ENCODE measurements at regions not wholly inside any gene's neighbourhood (a gene's known extent, or its start where the extent isn't known, plus 50 kb on each side); places are given as distances from the start of the nearest gene placed in this dataset.
A peak's percentile ranks its signal among the peaks of the same experiment; 100 is the strongest.

DNA sequence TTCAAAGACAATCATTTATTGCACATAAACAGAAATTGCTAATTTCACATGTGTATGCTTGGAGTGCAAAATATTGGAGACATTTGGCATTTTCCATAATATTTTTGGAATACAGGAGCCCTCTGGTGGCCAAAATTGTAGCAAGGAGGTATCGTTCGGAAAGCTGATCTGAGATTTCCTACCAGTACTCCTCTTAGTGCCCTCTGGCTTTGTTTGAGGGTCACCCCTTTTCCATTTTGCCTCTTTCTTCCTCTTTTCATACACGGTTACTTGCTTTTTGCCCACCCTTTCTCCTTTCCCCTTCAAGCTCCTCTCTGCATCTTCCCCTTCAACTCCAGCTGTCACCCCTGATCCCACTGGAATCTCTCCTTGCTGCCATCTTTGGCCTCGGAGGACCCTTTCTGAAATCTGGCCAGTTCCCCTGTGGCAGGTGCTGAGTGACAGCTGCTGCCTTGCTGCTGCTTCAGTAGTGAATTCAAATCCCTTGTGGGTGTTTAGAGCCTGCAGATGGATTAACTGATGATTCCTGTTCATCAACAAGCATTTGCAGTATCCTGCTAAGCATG is 164.6 kb upstream of the PARP11 start:
- peaks cover 11% of the 10 kb centered on the region for H3K27me3 ChIP-seq (ENCODE audit: control insufficient read depth, insufficient read depth, low read length)
- POLR2A ChIA-PET: no interaction called here
- no peaks in the 10 kb centered on the region for H3K36me3 ChIP-seq (ENCODE audit: control insufficient read depth, insufficient read depth, low read length)
- TF ChIP-seq, protein P1, sequence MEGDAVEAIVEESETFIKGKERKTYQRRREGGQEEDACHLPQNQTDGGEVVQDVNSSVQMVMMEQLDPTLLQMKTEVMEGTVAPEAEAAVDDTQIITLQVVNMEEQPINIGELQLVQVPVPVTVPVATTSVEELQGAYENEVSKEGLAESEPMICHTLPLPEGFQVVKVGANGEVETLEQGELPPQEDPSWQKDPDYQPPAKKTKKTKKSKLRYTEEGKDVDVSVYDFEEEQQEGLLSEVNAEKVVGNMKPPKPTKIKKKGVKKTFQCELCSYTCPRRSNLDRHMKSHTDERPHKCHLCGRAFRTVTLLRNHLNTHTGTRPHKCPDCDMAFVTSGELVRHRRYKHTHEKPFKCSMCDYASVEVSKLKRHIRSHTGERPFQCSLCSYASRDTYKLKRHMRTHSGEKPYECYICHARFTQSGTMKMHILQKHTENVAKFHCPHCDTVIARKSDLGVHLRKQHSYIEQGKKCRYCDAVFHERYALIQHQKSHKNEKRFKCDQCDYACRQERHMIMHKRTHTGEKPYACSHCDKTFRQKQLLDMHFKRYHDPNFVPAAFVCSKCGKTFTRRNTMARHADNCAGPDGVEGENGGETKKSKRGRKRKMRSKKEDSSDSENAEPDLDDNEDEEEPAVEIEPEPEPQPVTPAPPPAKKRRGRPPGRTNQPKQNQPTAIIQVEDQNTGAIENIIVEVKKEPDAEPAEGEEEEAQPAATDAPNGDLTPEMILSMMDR (IDR thresholded peaks at IDR 0.05; ENCODE audit: insufficient read depth, low read depth, low read length): peak; percentile 72
- CTCF ChIA-PET: interaction anchor here (0.6 to 18.6 kb wide), 19 partner anchors 12 to 737 kb away, joined by 3 to 392 read pairs (median 4); no protein-coding TSS in a partner anchor
- no peak for DNase-seq (ENCODE audit: low read depth)
- no peak overlapping the region for H3K4me3 ChIP-seq (ENCODE audit: low read depth, low read length)

DNA sequence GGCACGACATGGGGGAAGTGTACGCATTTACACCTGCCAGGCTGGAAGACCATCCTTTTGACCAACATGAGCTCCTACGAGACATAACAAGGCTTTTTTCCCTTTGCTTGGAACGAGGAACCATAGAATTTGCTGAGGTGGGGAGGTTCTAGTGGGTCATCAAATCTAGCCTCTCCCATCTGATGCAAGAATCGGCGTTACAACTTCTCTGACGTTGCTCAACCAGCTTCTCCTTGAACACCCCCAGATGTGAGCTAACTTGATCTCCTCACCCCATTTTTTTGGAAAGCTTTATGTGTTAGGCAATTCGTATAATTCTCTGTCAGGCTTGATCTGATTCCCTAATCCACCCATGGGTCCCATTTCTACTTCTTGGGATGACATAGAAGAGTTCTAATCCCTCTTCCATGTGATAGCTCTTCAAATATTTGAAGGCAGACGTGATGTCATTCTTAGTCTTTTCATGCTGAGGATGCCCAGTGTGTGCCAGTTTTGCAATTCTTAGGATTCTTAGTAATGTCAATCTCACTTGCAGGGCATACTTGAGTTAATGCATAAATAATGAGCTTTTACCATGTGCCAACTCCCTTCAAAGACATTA is 163.6 kb upstream of the PARP11 start:
- POLR2A ChIA-PET: no interaction called here
- H3K4me3 ChIP-seq (ENCODE audit: low read depth, low read length): no peak overlapping the region
- no peak for DNase-seq (ENCODE audit: low read depth)
- peaks cover 11% of the 10 kb centered on the region for H3K27me3 ChIP-seq (ENCODE audit: control insufficient read depth, insufficient read depth, low read length)
- TF ChIP-seq, protein P1 (IDR thresholded peaks at IDR 0.05; ENCODE audit: insufficient read depth, low read depth, low read length): no peak
- no peaks in the 10 kb centered on the region for H3K36me3 ChIP-seq (ENCODE audit: control insufficient read depth, insufficient read depth, low read length)
- CTCF ChIA-PET: interaction anchor here (0.6 to 18.6 kb wide), 11 partner anchors 10 to 240 kb away, joined by 3 to 392 read pairs (median 7); no protein-coding TSS in a partner anchor

DNA sequence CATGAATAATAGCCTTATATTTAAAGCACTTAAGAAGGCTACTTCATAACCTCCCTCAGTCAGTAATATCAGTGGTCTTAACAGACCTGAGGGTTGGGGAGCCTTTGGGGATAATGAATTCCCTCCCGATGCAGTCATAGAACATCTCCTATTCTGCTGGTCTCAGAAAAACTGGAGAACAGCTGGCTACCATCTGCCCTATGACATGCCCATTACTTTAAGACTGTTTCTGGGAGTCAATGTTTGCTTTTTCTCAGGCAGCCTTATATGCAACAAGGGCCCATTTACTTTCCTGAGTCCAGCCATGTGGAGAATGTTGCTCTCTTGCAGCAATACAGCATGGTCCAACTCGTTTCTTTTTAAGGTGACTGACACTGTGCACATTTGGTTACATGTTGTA is 161.7 kb upstream of the PARP11 start:
- H3K36me3 ChIP-seq (ENCODE audit: control insufficient read depth, insufficient read depth, low read length): no peaks in the 10 kb centered on the region
- DNase-seq (ENCODE audit: low read depth): no peak
- CTCF ChIA-PET: interaction anchor here (2.3 to 18.6 kb wide), 4 partner anchors 26 to 242 kb away, joined by 11 to 392 read pairs (median 58); no protein-coding TSS in a partner anchor
- POLR2A ChIA-PET: no interaction called here
- no peak overlapping the region for H3K4me3 ChIP-seq (ENCODE audit: low read depth, low read length)
- TF ChIP-seq, protein P1 (IDR thresholded peaks at IDR 0.05; ENCODE audit: insufficient read depth, low read depth, low read length): no peak
- peaks cover 11% of the 10 kb centered on the region for H3K27me3 ChIP-seq (ENCODE audit: control insufficient read depth, insufficient read depth, low read length)

DNA sequence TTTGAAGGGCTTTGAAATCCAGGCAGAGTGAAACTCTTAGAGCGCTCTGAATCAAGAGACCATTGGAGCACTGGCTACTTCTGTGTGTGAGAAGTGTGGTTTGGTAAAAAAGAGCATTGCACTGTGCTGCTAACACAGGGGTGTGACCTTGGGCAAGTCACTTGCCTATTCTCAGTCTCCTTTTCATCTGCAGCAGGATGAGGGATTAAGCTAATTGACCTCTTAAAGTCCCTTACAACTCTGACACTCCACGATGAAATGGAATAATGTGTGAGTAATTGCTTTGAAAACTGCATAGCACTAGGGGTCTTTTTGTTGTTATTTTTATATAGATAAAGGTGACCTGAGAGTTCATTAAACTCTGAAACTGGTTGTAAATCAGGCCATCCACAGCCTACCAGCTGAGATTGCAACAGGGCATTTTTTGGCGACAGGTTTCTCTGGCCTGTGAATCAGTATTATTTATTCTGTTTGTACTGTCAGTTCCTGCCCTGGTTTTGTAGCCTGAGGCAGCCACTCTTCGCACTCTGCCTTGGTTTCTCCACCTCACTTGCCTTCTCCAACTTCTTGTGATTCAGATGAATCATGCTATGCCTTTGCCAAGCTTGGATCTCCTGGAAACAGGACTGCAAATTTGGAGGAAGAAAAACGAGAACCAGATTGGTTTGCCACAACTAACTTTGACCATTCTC is 159.9 kb upstream of the PARP11 start:
- no peak for DNase-seq (ENCODE audit: low read depth)
- CTCF ChIA-PET: interaction anchor here (0.6 to 18.6 kb wide), 6 partner anchors 16 to 733 kb away, joined by 3 to 392 read pairs (median 8); no protein-coding TSS in a partner anchor
- POLR2A ChIA-PET: interaction anchor here (0.6 kb wide), 1 partner anchor 124 kb away, joined by 6 read pairs; no protein-coding TSS in a partner anchor

More for the DNA sequence above, 159.9 kb upstream of the PARP11 start:
- Histone ChIP-seq H3K27me3 (ENCODE audit: control insufficient read depth, insufficient read depth, low read length) (peaks cover 7% of the 10 kb centered on the region), H3K36me3 (ENCODE audit: control insufficient read depth, insufficient read depth, low read length) (no peaks in the 10 kb centered on the region), H3K4me3 (ENCODE audit: low read depth, low read length) (no peak overlapping the region)
- TF ChIP-seq, protein P1 (IDR thresholded peaks at IDR 0.05; ENCODE audit: insufficient read depth, low read depth, low read length): no peak
